Transverse colon (tissue), 4 donors: ENCODE measurements at regions not wholly inside any gene's neighbourhood (a gene's known extent, or its start where the extent isn't known, plus 50 kb on each side); places are given as distances from the start of the nearest gene placed in this dataset.
"Not testable (repeated sequence)": the region's sequence is repeated elsewhere in the genome, so short reads cannot be mapped to it uniquely, and the experiment has no call there.

Source experiments
- DNase-seq: peaks from one replicate; pipeline ENCODE4 v3.0.0-alpha.2; 2019
- H3K27ac ChIP-seq, 4 donors: fragments of 200-600 bp; sonication (generic); 2 replicates each; pipeline ENCODE4 v1.5.1; 2016 to 2018; ENCODE audit warnings: inconsistent platforms in 4 of 4
- H3K27me3 ChIP-seq: fragments of 200-600 bp; sonication (generic); 2 replicates; pipeline ENCODE4 v1.5.1; 2017; ENCODE audit warnings: inconsistent platforms
- H3K36me3 ChIP-seq, 4 donors: fragments of 200-600 bp; sonication (generic); 2 replicates each; pipeline ENCODE4 v1.5.1; 2017 to 2019; ENCODE audit warnings: inconsistent platforms in 4 of 4
- H3K4me1 ChIP-seq, 4 donors: fragments of 200-600 bp; sonication (generic); 2 replicates each; pipeline ENCODE4 v1.5.1; 2017 to 2020; ENCODE audit warnings: inconsistent platforms in 4 of 4
- H3K4me3 ChIP-seq, 4 donors: fragments of 200-600 bp; sonication (generic); 1 replicate in 1 of 4; 2 replicates in 3 of 4; pipeline versions ENCODE4 v1.5.1 to v1.6.1; 2017 to 2019; ENCODE audit warnings: inconsistent platforms in 4 of 4
- H3K9me3 ChIP-seq, 2 donors: fragments of 200-600 bp; sonication (generic); 2 replicates each; pipeline ENCODE4 v1.5.1; 2017 to 2019; ENCODE audit warnings: inconsistent platforms in 2 of 2
- CTCF ChIP-seq, 5 experiments: fragments of 200-600 bp in 3 of 5; fragments of 450-650 bp in 2 of 5; sonication (generic) in 3 of 5; IDR thresholded peaks; 1 replicate in 2 of 5; 2 replicates in 3 of 5; pipeline ENCODE4 v1.5.1; 2016 to 2017; ENCODE audit warnings: antibody characterized with exemption in 5 of 5, inconsistent platforms in 3 of 5, mild to moderate bottlenecking in 2 of 5, moderate library complexity in 1 of 5
- EP300 ChIP-seq: sonication (generic); formaldehyde crosslinking; IDR thresholded peaks from one replicate; pipeline ENCODE4 v1.6.1; 2017; ENCODE audit warnings: antibody characterized with exemption, low read depth
- POLR2A ChIP-seq: fragments of 450-650 bp; IDR thresholded peaks from one replicate; pipeline ENCODE4 v1.6.1; 2016; ENCODE audit warnings: antibody characterized with exemption, mild to moderate bottlenecking, moderate library complexity
- POLR2AphosphoS5 ChIP-seq, 3 donors: sonication (generic); formaldehyde crosslinking; IDR thresholded peaks; one replicate each; pipeline ENCODE4 v1.6.1; 2016; ENCODE audit warnings: antibody characterized with exemption in 3 of 3
- WGBS, 2 donors: methylation state at CpG; one replicate each; pipeline ENCODE4 v1.1.5; 2018; ENCODE audit warnings: low coverage in 1 of 2; 5-methylcytosine and 5-hydroxymethylcytosine counted together
- in situ Hi-C, 4 donors: fragments of 200-750 bp; cut with MboI; loops; one replicate each; pipeline versions ENCODE4 v1.15.0 to v1.15.1; 2017; ENCODE audit warnings: low sequenced_read_pairs in 3 of 4, low pct_ligation_motif_present in 1 of 4, low pct_unique_long_range_greater_than_20kb in 1 of 4
- intact Hi-C: fragments of 100-400 bp; cut with DNase I; formaldehyde crosslinking; loops from one replicate; pipeline ENCODE4 v1.15.1; 2023; ENCODE audit warnings: low total_unique reads

DNA sequence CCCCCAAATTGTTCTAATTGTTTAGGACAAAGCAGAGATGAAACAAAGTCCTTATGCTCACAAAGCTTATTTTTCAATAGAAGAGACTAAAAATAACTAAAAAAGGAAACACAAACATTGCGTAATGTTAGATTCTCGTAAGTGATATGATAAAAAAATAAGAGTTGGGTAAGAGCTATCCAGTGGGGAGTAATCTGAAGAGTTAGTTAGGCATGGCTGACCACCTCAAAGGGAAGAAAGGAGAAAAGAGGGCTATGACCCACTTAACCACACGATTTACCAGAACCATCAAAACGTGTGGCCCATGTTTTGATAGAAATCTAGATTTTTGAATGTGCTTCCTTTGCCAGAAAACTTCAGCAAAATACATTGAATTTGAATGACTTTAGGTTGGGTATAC lies 1296.8 kb upstream of the NUDT12 start:
- no peak for DNase-seq
- intact Hi-C loops (no loop called here), in situ Hi-C loops (no loop called here)
- no peaks in the 10 kb centered on the region for H3K27me3 ChIP-seq
- no peak overlapping the region for H3K4me3 ChIP-seq
- H3K9me3 ChIP-seq, result no peaks in the 10 kb centered on the region
- 48 to 62% methylated on average over 4 of the region's 4 CpGs for WGBS, 2 donors
- no peaks in the 10 kb centered on the region for H3K4me1 ChIP-seq
- H3K27ac ChIP-seq, result no peak overlapping the region
- TF ChIP-seq POLR2AphosphoS5 (IDR thresholded peaks at IDR 0.05) (no peak), POLR2A (no peak), CTCF (IDR thresholded peaks at IDR 0.05) (no peak), EP300 (no peak)
- no peaks in the 10 kb centered on the region for H3K36me3 ChIP-seq

DNA sequence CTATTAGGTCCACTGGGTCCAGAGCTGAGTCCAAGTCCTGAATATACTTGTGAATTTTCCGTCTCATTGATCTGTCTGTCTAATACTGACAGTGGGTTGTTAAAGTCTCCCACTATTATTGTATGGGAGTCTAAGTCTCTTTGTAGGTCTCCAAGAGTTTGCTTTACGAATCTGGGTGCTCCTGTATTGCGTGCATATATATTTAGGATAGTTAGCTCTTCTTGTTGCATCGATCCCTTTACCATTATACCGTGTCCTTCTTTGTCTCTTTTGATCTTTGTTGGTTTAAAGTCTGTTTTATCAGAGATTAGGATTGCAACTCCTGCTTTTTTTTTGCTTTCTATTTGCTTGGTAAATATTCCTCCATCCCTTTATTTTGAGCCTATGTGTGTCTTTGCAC lies 1289.5 kb upstream of the NUDT12 start:
- H3K4me1 ChIP-seq, intact Hi-C loops, DNase-seq, H3K27ac ChIP-seq, H3K27me3 ChIP-seq, H3K9me3 ChIP-seq, in situ Hi-C loops, H3K4me3 ChIP-seq, H3K36me3 ChIP-seq: not testable (repeated sequence)
- WGBS, 2 donors, result 80 to 87% methylated on average over 5 of the region's 5 CpGs

GRCh38 chr5:104845541-104845940 lies 1283.0 kb upstream of the NUDT12 start:
- Histone ChIP-seq H3K4me3 (no peak overlapping the region), H3K27ac (no peak overlapping the region), H3K36me3 (no peaks in the 10 kb centered on the region), H3K4me1 (no peaks in the 10 kb centered on the region), H3K9me3 (no peaks in the 10 kb centered on the region), H3K27me3 (no peaks in the 10 kb centered on the region)
- intact Hi-C loops (no loop called here), in situ Hi-C loops (no loop called here)
- WGBS, 2 donors, result 64 to 67% methylated on average over 4 of the region's 4 CpGs
- no peak for DNase-seq
- TF ChIP-seq CTCF (IDR thresholded peaks at IDR 0.05) (no peak), POLR2A (no peak), EP300 (no peak), POLR2AphosphoS5 (IDR thresholded peaks at IDR 0.05) (no peak)

DNA sequence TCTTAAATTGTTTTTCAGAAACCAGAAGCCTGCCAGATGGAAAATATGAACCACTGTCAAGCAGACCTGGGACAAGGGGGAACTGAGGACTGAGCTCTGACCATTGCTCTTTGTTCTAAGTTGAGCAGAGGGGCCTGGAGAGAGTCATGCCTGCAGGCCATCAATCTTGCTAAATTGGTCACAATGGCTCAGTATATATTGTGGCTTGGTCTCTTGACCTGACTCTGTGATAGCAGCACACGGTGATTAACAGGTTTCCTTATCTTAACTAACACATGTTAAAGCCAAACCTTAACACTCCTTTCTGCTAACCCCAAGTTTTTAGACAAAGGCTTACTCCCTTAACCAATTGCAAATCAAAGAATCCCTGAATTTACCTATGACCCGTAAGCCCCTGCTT lies 1281.2 kb upstream of the NUDT12 start:
- 35 to 37% methylated on average over 2 of the region's 2 CpGs for WGBS, 2 donors
- no peak overlapping the region for H3K27ac ChIP-seq
- no peaks in the 10 kb centered on the region for H3K27me3 ChIP-seq
- no peaks in the 10 kb centered on the region for H3K4me1 ChIP-seq
- H3K4me3 ChIP-seq, result no peak overlapping the region
- H3K36me3 ChIP-seq, result no peaks in the 10 kb centered on the region
- no peaks in the 10 kb centered on the region for H3K9me3 ChIP-seq
- TF ChIP-seq EP300 (no peak), CTCF (IDR thresholded peaks at IDR 0.05) (no peak), POLR2AphosphoS5 (IDR thresholded peaks at IDR 0.05) (no peak), POLR2A (no peak)
- in situ Hi-C loops, result no loop called here
- intact Hi-C loops, result no loop called here
- DNase-seq, result no peak

DNA sequence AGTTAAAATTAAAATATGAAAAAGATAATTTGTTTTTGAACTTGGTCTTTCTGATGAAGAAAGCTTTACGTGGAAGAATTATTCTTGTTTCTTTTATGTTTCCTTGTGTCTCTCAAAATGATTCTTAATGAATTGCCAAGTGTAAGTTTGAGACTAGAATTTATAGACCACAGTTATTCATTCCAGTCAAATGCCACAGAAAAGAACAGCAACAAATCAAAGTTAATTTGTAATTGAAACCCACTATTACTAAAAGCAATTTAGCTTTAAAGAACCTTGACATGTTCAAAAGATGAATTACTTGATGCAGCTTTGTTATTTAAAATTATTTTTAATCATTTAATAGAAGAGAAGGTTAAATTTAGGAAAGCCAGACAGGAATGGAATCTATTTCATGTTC lies 1277.7 kb upstream of the NUDT12 start:
- Histone ChIP-seq H3K27ac (no peak overlapping the region), H3K36me3 (no peaks in the 10 kb centered on the region), H3K9me3 (no peaks in the 10 kb centered on the region), H3K4me3 (no peak overlapping the region), H3K27me3 (no peaks in the 10 kb centered on the region), H3K4me1 (no peaks in the 10 kb centered on the region)
- WGBS, 2 donors, result 53 to 72% methylated on average over 1 of the region's 1 CpG
- TF ChIP-seq POLR2A, result no peak
- no peak for TF ChIP-seq EP300
- TF ChIP-seq POLR2AphosphoS5 (IDR thresholded peaks at IDR 0.05), result no peak
- TF ChIP-seq CTCF (IDR thresholded peaks at IDR 0.05), result no peak
- DNase-seq, result no peak
- intact Hi-C loops (no loop called here), in situ Hi-C loops (no loop called here)

GRCh38 chr5:104831515-104831914 lies 1268.9 kb upstream of the NUDT12 start:
- in situ Hi-C loops, H3K4me3 ChIP-seq, H3K4me1 ChIP-seq, H3K27ac ChIP-seq, intact Hi-C loops, H3K9me3 ChIP-seq, H3K27me3 ChIP-seq, DNase-seq, H3K36me3 ChIP-seq: not testable (repeated sequence)
- 89 to 100% methylated on average over 1 to 3 of the region's 3 CpGs for WGBS, 2 donors
